ENCODE measurements at regions not wholly inside any gene's neighbourhood (a gene's known extent, or its start where the extent isn't known, plus 50 kb on each side); places are given as distances from the start of the nearest gene placed in this dataset.

DNA sequence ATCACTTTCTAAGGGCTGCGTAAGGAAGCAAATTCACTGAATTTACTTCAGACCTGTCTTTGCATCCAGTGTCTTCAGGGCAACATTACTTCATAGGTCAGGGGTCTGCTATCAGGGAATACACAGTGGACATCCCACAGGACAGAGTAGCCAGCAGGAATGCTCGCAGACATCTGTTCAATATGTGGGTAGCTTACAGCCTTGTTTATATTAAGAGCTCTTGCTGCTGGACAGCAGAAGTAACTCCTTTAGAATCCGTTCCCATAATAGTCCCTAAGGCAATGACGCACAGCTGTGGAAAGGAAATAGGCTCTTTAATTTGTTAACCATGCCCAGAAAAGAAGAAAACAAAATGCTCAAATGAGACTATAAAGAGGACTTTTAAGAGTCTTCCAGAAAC is 198.7 kb downstream of the MOXD1 start:
- no peak overlapping the region for H3K4me3 Mint-ChIP-seq
- no peak for DNase-seq (ENCODE audit: extremely low spot score, unreplicated experiment)
- H3K27me3 Mint-ChIP-seq, result no peaks in the 10 kb centered on the region
- H3K4me1 Mint-ChIP-seq (ENCODE audit: unreplicated experiment), result peaks cover 8% of the 10 kb centered on the region
- no peak for TF ChIP-seq CTCF (conservative IDR thresholded peaks at IDR 0.05)
- no peaks in the 10 kb centered on the region for H3K36me3 Mint-ChIP-seq
- H3K27ac Mint-ChIP-seq, result no peak overlapping the region
- H3K9me3 Mint-ChIP-seq, result no peaks in the 10 kb centered on the region

DNA sequence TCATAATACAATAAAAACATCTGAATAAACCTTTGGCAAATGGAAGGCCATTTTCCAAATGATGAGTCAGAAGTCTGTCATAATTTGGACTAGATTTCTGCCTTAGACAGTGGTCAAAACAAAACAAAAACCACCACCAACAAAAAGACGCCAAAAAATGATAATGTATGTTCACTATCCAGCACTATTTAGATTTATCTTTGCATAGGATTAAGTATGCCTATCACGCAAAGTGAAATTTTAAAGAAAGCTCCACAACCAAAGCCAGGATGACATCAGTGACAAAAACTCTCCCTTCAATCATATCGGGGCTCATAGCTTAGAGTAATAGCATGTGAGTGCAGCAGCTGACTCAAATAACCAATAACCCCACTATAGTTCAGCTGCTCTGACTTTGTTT is 201.9 kb downstream of the MOXD1 start:
- H3K4me3 Mint-ChIP-seq, result no peak overlapping the region
- H3K4me1 Mint-ChIP-seq (ENCODE audit: unreplicated experiment), result peaks cover 8% of the 10 kb centered on the region
- peaks cover 9% of the 10 kb centered on the region for H3K9me3 Mint-ChIP-seq
- no peaks in the 10 kb centered on the region for H3K27me3 Mint-ChIP-seq
- TF ChIP-seq CTCF (conservative IDR thresholded peaks at IDR 0.05), result no peak
- DNase-seq (ENCODE audit: extremely low spot score, unreplicated experiment), result no peak
- H3K36me3 Mint-ChIP-seq, result no peaks in the 10 kb centered on the region
- H3K27ac Mint-ChIP-seq, result no peak overlapping the region

DNA sequence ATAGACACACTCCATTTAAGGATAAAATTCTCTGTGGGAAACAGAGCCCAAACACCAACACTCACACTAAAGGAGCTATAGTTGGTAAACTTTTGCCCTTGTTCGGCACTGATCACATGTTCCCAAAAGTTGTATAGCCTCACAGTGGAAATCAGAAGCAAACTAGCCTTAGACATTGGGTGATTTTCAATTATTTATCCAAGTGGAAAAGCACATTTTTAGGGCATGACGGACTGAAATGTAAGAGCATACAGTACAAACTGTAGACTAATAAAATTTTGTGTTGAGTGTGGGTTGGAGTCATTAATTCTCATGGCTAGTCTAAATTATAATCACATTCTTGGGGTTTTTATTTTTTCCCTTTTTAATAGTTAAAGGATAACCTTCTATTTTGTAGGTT is 202.4 kb downstream of the MOXD1 start:
- Mint-ChIP-seq H3K27ac (no peak overlapping the region), H3K27me3 (no peaks in the 10 kb centered on the region), H3K36me3 (no peaks in the 10 kb centered on the region), H3K9me3 (peaks cover 9% of the 10 kb centered on the region), H3K4me3 (no peak overlapping the region), H3K4me1 (ENCODE audit: unreplicated experiment) (peaks cover 8% of the 10 kb centered on the region)
- TF ChIP-seq CTCF (conservative IDR thresholded peaks at IDR 0.05), result no peak
- no peak for DNase-seq (ENCODE audit: extremely low spot score, unreplicated experiment)

GRCh38 chr6:132198040-132198439 is 203.2 kb downstream of the MOXD1 start:
- no peak for DNase-seq (ENCODE audit: extremely low spot score, unreplicated experiment)
- H3K36me3 Mint-ChIP-seq, result no peaks in the 10 kb centered on the region
- H3K27ac Mint-ChIP-seq, result no peak overlapping the region
- no peaks in the 10 kb centered on the region for H3K27me3 Mint-ChIP-seq
- no peak for TF ChIP-seq CTCF (conservative IDR thresholded peaks at IDR 0.05)
- H3K4me1 Mint-ChIP-seq (ENCODE audit: unreplicated experiment), result peaks cover 7% of the 10 kb centered on the region
- H3K9me3 Mint-ChIP-seq, result peaks cover 9% of the 10 kb centered on the region
- H3K4me3 Mint-ChIP-seq, result no peak overlapping the region

DNA sequence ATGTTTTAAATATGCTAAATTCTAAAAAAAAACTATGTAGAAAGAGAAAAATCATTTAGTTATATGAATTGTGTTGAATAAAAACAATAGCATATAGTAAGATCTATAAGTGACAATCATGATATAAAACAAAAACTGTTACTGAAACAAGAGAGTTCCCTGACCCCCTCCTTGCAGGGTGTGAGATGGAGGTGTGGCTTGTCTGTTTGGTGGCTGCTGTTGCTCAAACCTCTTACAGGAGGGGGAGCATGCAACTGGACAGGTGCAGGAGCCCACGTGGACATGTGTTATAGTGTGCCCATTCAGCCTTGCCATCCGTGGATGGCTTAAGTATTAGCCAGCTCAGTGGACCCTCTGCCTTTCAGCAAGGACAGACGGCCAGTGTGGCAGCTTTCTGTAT is 206.7 kb downstream of the MOXD1 start:
- Mint-ChIP-seq H3K27ac (no peak overlapping the region), H3K36me3 (no peaks in the 10 kb centered on the region), H3K4me1 (ENCODE audit: unreplicated experiment) (no peaks in the 10 kb centered on the region), H3K4me3 (no peak overlapping the region), H3K9me3 (peaks cover 9% of the 10 kb centered on the region), H3K27me3 (no peaks in the 10 kb centered on the region)
- no peak for TF ChIP-seq CTCF (conservative IDR thresholded peaks at IDR 0.05)
- DNase-seq (ENCODE audit: extremely low spot score, unreplicated experiment), result no peak

GRCh38 chr6:132192631-132193030 is 208.6 kb downstream of the MOXD1 start:
- no peaks in the 10 kb centered on the region for H3K4me1 Mint-ChIP-seq (ENCODE audit: unreplicated experiment)
- DNase-seq (ENCODE audit: extremely low spot score, unreplicated experiment), result no peak
- H3K9me3 Mint-ChIP-seq, result peaks cover 9% of the 10 kb centered on the region
- no peak for TF ChIP-seq CTCF (conservative IDR thresholded peaks at IDR 0.05)
- no peak overlapping the region for H3K4me3 Mint-ChIP-seq
- no peaks in the 10 kb centered on the region for H3K36me3 Mint-ChIP-seq
- H3K27ac Mint-ChIP-seq, result no peak overlapping the region
- H3K27me3 Mint-ChIP-seq, result no peaks in the 10 kb centered on the region
